HEK293 (cell line): ENCODE measurements at regions not wholly inside any gene's neighbourhood (a gene's known extent, or its start where the extent isn't known, plus 50 kb on each side); places are given as distances from the start of the nearest gene placed in this dataset.
"Not testable (repeated sequence)": the region's sequence is repeated elsewhere in the genome, so short reads cannot be mapped to it uniquely, and the experiment has no call there.

Experiments used
- CTCF ChIA-PET: fragments of 350-600 bp; formaldehyde crosslinking; extraction: SDS; loops from one replicate; lab custom pipeline; 2021; ENCODE audit warnings: antibody characterized with exemption; lab: Yijun Ruan, JAX
- POLR2A ChIA-PET: fragments of 300-600 bp; formaldehyde crosslinking; extraction: SDS; loops from one replicate; lab custom pipeline; 2020; ENCODE audit warnings: antibody characterized with exemption, inconsistent platforms; lab: Yijun Ruan, JAX
- H3K27ac ChIP-seq: fragments of 200-500 bp; sonication (Bioruptor generic); 2 replicates; pipeline ENCODE4 v1.5.1; 2014; ENCODE audit warnings: low read depth, low read length, control low read depth, inconsistent platforms; ENCODE audit errors: extremely low read depth
- H3K36me3 ChIP-seq, 2 experiments: fragments of 200-500 bp in 1 of 2; sonication (Bioruptor generic) in 1 of 2; 1 replicate in 1 of 2; 2 replicates in 1 of 2; pipeline ENCODE4 v1.5.1; 2014 to 2017; ENCODE audit warnings: inconsistent platforms in 2 of 2, low read length in 2 of 2; ENCODE audit not compliant: control insufficient read depth in 2 of 2, insufficient read depth in 1 of 2
- H3K4me1 ChIP-seq: fragments of 200-500 bp; sonication (Bioruptor generic); 2 replicates; pipeline ENCODE4 v1.5.1; 2014; ENCODE audit warnings: mild to moderate bottlenecking, low read length, inconsistent platforms; ENCODE audit not compliant: control insufficient read depth, insufficient read depth
- H3K4me3 ChIP-seq: 2 replicates; pipeline ENCODE4 v1.5.1; 2011; ENCODE audit warnings: low read depth, mild to moderate bottlenecking, control low read depth, low read length, moderate library complexity
- H3K9me3 ChIP-seq: fragments of 200-500 bp; sonication (Bioruptor generic); 2 replicates; pipeline ENCODE4 v1.5.1; 2014; ENCODE audit warnings: low read depth, low read length, inconsistent platforms; ENCODE audit not compliant: control insufficient read depth, insufficient read depth
- BCL6B ChIP-seq: fragments of 450-650 bp; formaldehyde crosslinking; IDR thresholded peaks from 2 replicates; pipeline ENCODE4 v1.5.1; 2017; ENCODE audit warnings: missing biosample characterization, missing genetic modification characterization
- EGR2 ChIP-seq: fragments of 450-650 bp; formaldehyde crosslinking; IDR thresholded peaks from 2 replicates; pipeline ENCODE4 v1.5.1; 2016; ENCODE audit warnings: low read depth, missing biosample characterization, missing genetic modification characterization
- HOXA7 ChIP-seq: sonication (generic); formaldehyde crosslinking; IDR thresholded peaks from 2 replicates; pipeline ENCODE4 v1.8.1; 2022; ENCODE audit warnings: missing genetic modification reagents, borderline replicate concordance
- HOXD13 ChIP-seq: sonication (generic); formaldehyde crosslinking; IDR thresholded peaks from 2 replicates; pipeline ENCODE4 v1.8.0; 2022; ENCODE audit warnings: missing genetic modification reagents, borderline replicate concordance
- PRDM1 ChIP-seq: fragments of 450-650 bp; formaldehyde crosslinking; IDR thresholded peaks from 2 replicates; pipeline ENCODE4; 2016; ENCODE audit warnings: missing biosample characterization, missing genetic modification characterization
- PRDM4 ChIP-seq: fragments of 450-650 bp; formaldehyde crosslinking; IDR thresholded peaks from 2 replicates; pipeline ENCODE4 v1.5.1; 2017; ENCODE audit warnings: missing biosample characterization, missing genetic modification characterization
- ZNF121 ChIP-seq: fragments of 450-650 bp; formaldehyde crosslinking; IDR thresholded peaks from 2 replicates; pipeline ENCODE4 v1.5.1; 2016; ENCODE audit warnings: missing biosample characterization, missing genetic modification characterization
- ZNF155 ChIP-seq: fragments of 450-650 bp; formaldehyde crosslinking; IDR thresholded peaks from 2 replicates; pipeline ENCODE4 v1.5.1; 2016; ENCODE audit warnings: missing biosample characterization, missing genetic modification characterization
- ZNF221 ChIP-seq: fragments of 450-650 bp; formaldehyde crosslinking; IDR thresholded peaks from 2 replicates; pipeline ENCODE4 v1.5.1; 2017; ENCODE audit warnings: missing biosample characterization, missing genetic modification characterization, borderline replicate concordance
- ZNF24 ChIP-seq: fragments of 450-650 bp; formaldehyde crosslinking; IDR thresholded peaks from 2 replicates; pipeline ENCODE4 v1.5.1; 2016; ENCODE audit warnings: missing biosample characterization, missing genetic modification characterization
- ZNF248 ChIP-seq: fragments of 450-650 bp; formaldehyde crosslinking; IDR thresholded peaks from 2 replicates; pipeline ENCODE4 v1.5.1; 2017; ENCODE audit warnings: missing biosample characterization, missing genetic modification characterization
- ZNF26 ChIP-seq: fragments of 450-650 bp; formaldehyde crosslinking; IDR thresholded peaks from 2 replicates; pipeline ENCODE4 v1.5.1; 2016; ENCODE audit warnings: missing biosample characterization, missing genetic modification characterization
- ZNF366 ChIP-seq: fragments of 450-650 bp; formaldehyde crosslinking; conservative IDR thresholded peaks from 2 replicates; pipeline ENCODE4 v1.5.1; 2016; ENCODE audit warnings: missing biosample characterization, missing genetic modification characterization
- ZNF37A ChIP-seq: fragments of 450-650 bp; IDR thresholded peaks from 2 replicates; pipeline ENCODE4 v1.5.1; 2018; ENCODE audit warnings: missing biosample characterization, missing genetic modification characterization
- ZNF391 ChIP-seq: fragments of 450-650 bp; formaldehyde crosslinking; IDR thresholded peaks from 2 replicates; pipeline ENCODE4 v1.5.1; 2016; ENCODE audit warnings: low read depth, missing biosample characterization, missing genetic modification characterization, borderline replicate concordance
- ZNF701 ChIP-seq: fragments of 450-650 bp; formaldehyde crosslinking; IDR thresholded peaks from 2 replicates; pipeline ENCODE4 v1.5.1; 2016; ENCODE audit warnings: missing biosample characterization, missing genetic modification characterization
- ZNF777 ChIP-seq: fragments of 450-650 bp; formaldehyde crosslinking; IDR thresholded peaks from 2 replicates; pipeline ENCODE4 v1.5.1; 2017; ENCODE audit warnings: missing biosample characterization, missing genetic modification characterization, borderline replicate concordance
- ZNF837 ChIP-seq: fragments of 450-650 bp; formaldehyde crosslinking; IDR thresholded peaks from 2 replicates; pipeline ENCODE4 v1.5.1; 2016; ENCODE audit warnings: missing biosample characterization, missing genetic modification characterization
- ZSCAN5A ChIP-seq: fragments of 450-650 bp; formaldehyde crosslinking; IDR thresholded peaks from 2 replicates; pipeline ENCODE4 v1.5.1; 2016; ENCODE audit warnings: missing biosample characterization, missing genetic modification characterization

GRCh38 chr7:94803821-94804220 is 103.6 kb upstream of the PPP1R9A start:
- POLR2A ChIA-PET, result no interaction called here
- H3K9me3 ChIP-seq, result no peaks in the 10 kb centered on the region
- TF ChIP-seq ZNF366 (tag by site-specific recombination) (no peak), ZNF37A (tag by site-specific recombination) (no peak), ZNF837 (tag by site-specific recombination) (no peak), BCL6B (no peak), ZNF155 (tag by site-specific recombination) (no peak), PRDM1 (tag by site-specific recombination) (no peak), ZNF248 (tag by site-specific recombination) (no peak), ZSCAN5A (no peak), PRDM4 (tag by site-specific recombination) (no peak), ZNF26 (tag by site-specific recombination) (no peak), ZNF121 (tag by site-specific recombination) (no peak), ZNF701 (tag by site-specific recombination) (no peak), HOXD13 (CRISPR knock-in tag) (no peak), HOXA7 (CRISPR knock-in tag) (no peak), ZNF391 (tag by site-specific recombination) (no peak), EGR2 (tag by site-specific recombination) (no peak), ZNF24 (tag by site-specific recombination) (no peak), ZNF221 (no peak), ZNF777 (tag by site-specific recombination) (no peak)
- no peak overlapping the region for H3K4me3 ChIP-seq
- H3K27ac ChIP-seq, result no peak overlapping the region
- CTCF ChIA-PET, result no interaction called here
- no peaks in the 10 kb centered on the region for H3K36me3 ChIP-seq
- no peaks in the 10 kb centered on the region for H3K4me1 ChIP-seq

GRCh38 chr7:94808673-94809072 is 98.7 kb upstream of the PPP1R9A start:
- H3K4me1 ChIP-seq, H3K36me3 ChIP-seq, POLR2A ChIA-PET, H3K4me3 ChIP-seq, H3K27ac ChIP-seq, H3K9me3 ChIP-seq, CTCF ChIA-PET: not testable (repeated sequence)
